Fibroblast of pulmonary artery (primary cell): ENCODE measurements at regions not wholly inside any gene's neighbourhood (a gene's known extent, or its start where the extent isn't known, plus 50 kb on each side); places are given as distances from the start of the nearest gene placed in this dataset.

Experiments used
- DNase-seq: peaks from one replicate; pipeline ENCODE4 v3.0.0-alpha.2; 2010; ENCODE audit warnings: low read depth
- H3K4me3 ChIP-seq: replicated peaks from 2 replicates; pipeline ENCODE4 v1.5.1; 2011; ENCODE audit warnings: low read depth, mild to moderate bottlenecking, control low read depth, low read length, moderate library complexity
- TF ChIP-seq, protein P1 (sequence below): IDR thresholded peaks from 2 replicates; pipeline ENCODE4 v1.5.1; 2011; ENCODE audit warnings: mild to moderate bottlenecking, control low read depth, low read length, inconsistent platforms; ENCODE audit errors: missing control alignments

DNA sequence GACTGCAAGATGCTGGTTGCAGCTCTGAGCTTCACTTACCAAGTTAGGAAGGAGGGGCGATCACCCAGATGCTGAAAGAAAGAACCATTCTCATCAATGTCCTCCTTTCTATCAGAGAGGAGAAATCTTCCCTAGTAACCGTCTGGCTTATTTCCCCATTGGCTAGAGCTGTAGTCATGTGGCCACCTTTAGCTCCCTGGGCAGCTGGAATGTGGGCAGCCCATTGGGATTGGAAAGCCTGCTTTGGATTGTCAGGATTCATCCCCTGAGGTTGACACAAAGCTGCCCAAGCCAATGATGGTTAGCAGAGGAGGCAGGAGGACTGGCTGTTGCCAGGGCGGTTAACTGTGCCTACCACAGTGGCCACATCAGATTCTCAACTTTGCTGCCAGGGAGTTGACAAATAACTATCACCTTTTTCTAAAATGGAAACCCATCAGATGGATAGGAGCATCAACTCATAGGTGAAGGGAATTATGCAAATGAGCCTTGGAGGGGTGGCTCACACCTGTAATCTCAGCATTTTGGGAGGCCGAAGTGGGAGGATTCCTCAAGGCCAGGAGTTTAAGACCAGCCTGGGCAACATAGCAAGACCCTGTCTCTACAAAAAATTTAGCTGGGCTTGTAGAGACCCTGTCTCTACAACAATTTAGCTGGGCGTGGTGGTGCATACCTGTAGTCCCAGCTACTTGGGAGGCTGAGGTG is 206.4 kb upstream of the GALNT17 start:
- TF ChIP-seq, protein P1, sequence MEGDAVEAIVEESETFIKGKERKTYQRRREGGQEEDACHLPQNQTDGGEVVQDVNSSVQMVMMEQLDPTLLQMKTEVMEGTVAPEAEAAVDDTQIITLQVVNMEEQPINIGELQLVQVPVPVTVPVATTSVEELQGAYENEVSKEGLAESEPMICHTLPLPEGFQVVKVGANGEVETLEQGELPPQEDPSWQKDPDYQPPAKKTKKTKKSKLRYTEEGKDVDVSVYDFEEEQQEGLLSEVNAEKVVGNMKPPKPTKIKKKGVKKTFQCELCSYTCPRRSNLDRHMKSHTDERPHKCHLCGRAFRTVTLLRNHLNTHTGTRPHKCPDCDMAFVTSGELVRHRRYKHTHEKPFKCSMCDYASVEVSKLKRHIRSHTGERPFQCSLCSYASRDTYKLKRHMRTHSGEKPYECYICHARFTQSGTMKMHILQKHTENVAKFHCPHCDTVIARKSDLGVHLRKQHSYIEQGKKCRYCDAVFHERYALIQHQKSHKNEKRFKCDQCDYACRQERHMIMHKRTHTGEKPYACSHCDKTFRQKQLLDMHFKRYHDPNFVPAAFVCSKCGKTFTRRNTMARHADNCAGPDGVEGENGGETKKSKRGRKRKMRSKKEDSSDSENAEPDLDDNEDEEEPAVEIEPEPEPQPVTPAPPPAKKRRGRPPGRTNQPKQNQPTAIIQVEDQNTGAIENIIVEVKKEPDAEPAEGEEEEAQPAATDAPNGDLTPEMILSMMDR = no peak
- no peak for DNase-seq
- H3K4me3 ChIP-seq = no peak overlapping the region

DNA sequence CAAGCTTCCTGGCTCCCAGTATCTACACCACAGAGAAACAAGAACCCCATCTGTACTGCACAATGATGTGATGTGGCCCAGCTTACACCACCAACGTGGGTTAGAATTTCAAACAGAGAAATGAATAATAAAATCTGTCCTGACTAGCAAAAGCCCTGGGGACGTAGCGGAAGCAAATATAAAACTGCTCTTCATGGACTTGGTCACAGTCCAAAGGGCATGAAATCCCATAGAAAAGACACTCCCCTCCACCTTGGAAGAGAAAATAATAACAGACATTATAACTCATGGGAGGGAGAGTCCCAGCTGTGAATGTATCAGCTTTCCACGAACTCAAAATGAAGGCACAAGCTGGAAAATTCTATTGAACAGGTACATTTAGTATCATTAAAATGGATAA is 205.3 kb upstream of the GALNT17 start:
- TF ChIP-seq, protein P1 = no peak
- H3K4me3 ChIP-seq = no peak overlapping the region
- DNase-seq = no peak

DNA sequence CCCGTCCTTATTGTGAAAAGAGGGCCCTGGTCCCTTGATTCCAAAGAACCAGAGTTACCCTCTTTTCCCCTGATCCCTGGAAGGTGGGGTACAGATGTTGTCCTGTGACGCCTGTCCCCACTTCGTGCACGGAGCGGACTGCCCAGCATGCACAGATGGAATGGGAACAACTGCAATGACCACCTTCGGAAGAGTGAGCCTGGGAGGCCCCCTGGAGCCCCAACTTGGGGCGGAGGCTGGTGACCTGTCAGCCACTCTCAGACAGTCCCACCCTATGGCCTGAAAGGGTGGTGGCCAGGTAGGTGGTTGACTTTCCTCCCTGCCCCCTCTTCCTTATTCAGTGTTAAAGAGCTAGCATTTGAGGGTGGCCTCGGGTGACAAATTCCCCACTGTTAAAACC is 196.6 kb upstream of the GALNT17 start:
- DNase-seq = no peak
- TF ChIP-seq, protein P1 = no peak
- no peak overlapping the region for H3K4me3 ChIP-seq

DNA sequence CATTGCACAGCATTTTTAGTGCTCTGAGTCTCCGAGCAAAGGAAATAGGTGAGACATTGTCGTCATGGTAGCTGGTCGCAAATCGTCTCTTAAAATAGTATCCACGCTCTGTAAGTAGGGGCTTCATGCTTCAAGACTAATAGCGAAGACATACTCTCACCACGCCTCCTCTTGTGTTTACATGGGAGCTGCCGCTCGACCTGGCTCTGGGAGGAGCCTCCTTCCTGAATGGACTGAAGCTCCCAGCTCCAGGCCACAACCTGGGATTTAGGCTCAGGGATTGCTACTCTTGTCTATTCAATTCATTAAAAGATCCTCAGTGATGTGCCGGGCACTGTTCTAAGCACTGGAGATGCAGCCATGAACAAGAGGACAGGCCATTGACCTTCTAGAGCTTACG is 196.1 kb upstream of the GALNT17 start:
- H3K4me3 ChIP-seq = no peak overlapping the region
- TF ChIP-seq, protein P1 = no peak
- DNase-seq = no peak

DNA sequence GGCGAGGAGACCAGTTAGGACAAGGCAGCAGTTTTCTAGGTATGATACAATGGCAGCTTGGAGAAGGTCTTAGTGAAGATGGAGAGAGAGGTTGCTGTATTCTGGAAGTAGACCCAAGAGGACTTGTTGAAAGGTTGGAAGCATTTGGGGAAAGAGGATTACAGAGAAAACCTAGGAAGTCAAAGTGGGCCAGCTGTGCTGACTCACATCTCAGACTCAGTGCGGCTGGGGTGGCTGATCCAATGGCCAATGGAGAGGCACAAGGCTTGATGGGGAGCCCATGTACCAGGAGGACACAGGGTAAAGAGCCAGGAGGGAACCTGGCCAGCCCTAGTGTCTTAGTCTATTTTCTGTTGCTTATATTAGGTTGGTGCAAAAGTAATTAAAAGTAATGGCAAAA is 194.5 kb upstream of the GALNT17 start:
- no peak overlapping the region for H3K4me3 ChIP-seq
- TF ChIP-seq, protein P1 = no peak
- DNase-seq = no peak

DNA sequence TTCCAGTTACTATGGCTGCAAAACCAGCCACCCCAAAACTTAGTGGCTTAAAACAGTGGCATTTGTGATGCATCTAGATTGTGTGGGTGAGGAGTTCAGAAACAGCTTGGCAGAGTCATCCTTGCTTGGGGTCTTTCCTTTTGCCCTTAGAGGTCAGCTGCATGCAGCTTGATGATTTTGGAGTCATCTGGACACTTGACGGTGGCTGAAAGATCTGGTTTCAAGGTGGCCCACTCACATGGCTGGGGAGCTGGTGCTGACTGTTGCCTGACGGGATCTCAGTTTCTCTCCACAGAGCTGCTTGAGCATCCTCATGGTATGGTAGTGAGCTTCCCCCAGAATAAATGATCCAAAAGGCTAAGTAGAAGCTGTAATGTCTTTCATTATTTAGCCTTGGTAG is 191.3 kb upstream of the GALNT17 start:
- TF ChIP-seq, protein P1 = no peak
- H3K4me3 ChIP-seq = no peak overlapping the region
- DNase-seq = no peak

DNA sequence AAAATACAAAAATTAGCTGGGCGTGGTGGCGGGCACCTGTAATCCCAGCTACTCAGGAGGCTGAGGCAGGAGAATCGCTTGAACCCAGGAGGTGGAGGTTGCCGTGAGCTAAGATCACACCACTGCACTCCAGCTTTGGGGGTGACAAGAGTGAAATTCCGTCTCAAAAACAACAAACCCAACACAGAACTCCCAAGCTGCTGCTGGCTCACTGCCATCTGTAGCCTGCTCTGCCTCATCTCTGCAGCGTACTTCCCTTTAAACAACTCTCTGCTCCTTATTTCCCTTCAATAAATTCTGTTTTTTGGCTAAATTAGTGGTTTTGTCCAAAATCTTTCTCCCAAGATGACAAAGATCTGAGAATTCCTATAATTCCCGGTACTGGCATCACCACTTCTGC is 189.2 kb upstream of the GALNT17 start:
- TF ChIP-seq, protein P1 = no peak
- no peak overlapping the region for H3K4me3 ChIP-seq
- DNase-seq = no peak
